HAP-1 (cell line): ENCODE measurements at regions not wholly inside any gene's neighbourhood (a gene's known extent, or its start where the extent isn't known, plus 50 kb on each side); places are given as distances from the start of the nearest gene placed in this dataset.
A peak's percentile ranks its signal among the peaks of the same experiment; 100 is the strongest.
"Not testable (repeated sequence)": the region's sequence is repeated elsewhere in the genome, so short reads cannot be mapped to it uniquely, and the experiment has no call there.

Source experiments
- DNase-seq, 2 experiments: peaks; one replicate each; pipeline ENCODE4 v3.0.0-alpha.2; 2016 to 2020; ENCODE audit warnings: low spot score in 2 of 2
- H3K27me3 ChIP-seq: fragments of 250-450 bp; sonication (Bioruptor Pico); 2 replicates; pipeline ENCODE4 v1.5.1; 2020; ENCODE audit warnings: low read depth, mild to moderate bottlenecking, moderate library complexity
- H3K36me3 ChIP-seq: fragments of 250-450 bp; sonication (Bioruptor Pico); replicated peaks from 2 replicates; pipeline ENCODE4 v1.5.1; 2020; ENCODE audit warnings: mild to moderate bottlenecking
- H3K4me1 ChIP-seq: fragments of 250-450 bp; sonication (Bioruptor Pico); 2 replicates; pipeline ENCODE4 v1.5.1; 2020; ENCODE audit warnings: mild to moderate bottlenecking
- H3K4me3 ChIP-seq: fragments of 250-450 bp; sonication (Bioruptor Pico); 2 replicates; pipeline ENCODE4 v1.5.1; 2020; ENCODE audit warnings: mild to moderate bottlenecking, moderate library complexity
- H3K9me3 ChIP-seq: fragments of 250-450 bp; sonication (Bioruptor Pico); 2 replicates; pipeline ENCODE4 v1.5.1; 2020; ENCODE audit warnings: mild to moderate bottlenecking, moderate library complexity
- in situ Hi-C: fragments of 300-500 bp; cut with MboI; formaldehyde crosslinking; loops from 3 replicates; pipeline ENCODE4 v1.14.3; 2020; ENCODE audit warnings: low sequenced_read_pairs, inconsistent platforms, mixed read lengths

DNA sequence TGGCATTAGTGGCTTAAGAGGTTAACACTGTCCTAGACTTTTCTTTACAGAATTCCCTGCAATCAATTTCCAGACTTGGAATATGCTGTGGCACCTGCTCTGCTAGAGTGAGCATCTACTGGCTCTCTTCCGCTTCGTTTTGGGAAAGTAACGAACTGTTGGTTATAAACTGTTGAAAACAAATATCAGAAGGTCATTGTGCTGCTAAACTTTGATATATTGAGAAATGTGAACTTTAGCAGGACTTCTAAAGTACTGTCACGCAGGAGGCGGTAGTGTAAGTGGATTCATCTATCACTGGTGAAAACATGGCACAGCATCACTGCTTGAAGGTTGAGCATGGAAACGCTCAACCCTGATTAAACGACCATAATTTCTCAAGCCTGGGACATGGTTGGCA is 348.9 kb downstream of the FLRT2 start:
- Histone ChIP-seq H3K9me3 (no peaks in the 10 kb centered on the region), H3K4me3 (no peak overlapping the region), H3K27me3 (no peaks in the 10 kb centered on the region), H3K36me3 (no peaks in the 10 kb centered on the region), H3K4me1 (peaks cover 8% of the 10 kb centered on the region)
- DNase-seq: no peak
- in situ Hi-C loops: no loop called here

DNA sequence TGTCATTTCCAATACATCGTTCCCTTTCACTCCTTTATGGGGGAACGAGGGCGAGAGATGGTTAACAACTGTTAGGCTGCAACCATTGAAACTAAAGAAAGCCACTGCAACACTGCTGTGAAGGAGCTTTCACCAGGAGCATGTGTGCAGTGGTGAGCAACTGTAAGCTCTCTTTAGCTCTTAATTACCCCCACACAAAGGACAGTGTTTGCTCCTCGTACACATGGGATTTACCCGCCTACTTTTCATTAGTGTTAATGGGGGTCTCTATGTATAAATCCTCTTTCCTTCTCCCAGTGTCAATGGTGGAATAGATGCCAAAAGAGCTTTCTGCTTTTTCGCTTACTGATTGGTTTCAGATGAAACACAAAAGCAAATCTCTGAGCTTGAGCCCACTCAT is 343.1 kb downstream of the FLRT2 start:
- H3K9me3 ChIP-seq: no peaks in the 10 kb centered on the region
- H3K4me3 ChIP-seq: no peak overlapping the region
- H3K4me1 ChIP-seq: peaks cover 8% of the 10 kb centered on the region
- in situ Hi-C loops: no loop called here
- peak; percentile 10 to 15 for DNase-seq
- no peaks in the 10 kb centered on the region for H3K36me3 ChIP-seq
- H3K27me3 ChIP-seq: no peaks in the 10 kb centered on the region

DNA sequence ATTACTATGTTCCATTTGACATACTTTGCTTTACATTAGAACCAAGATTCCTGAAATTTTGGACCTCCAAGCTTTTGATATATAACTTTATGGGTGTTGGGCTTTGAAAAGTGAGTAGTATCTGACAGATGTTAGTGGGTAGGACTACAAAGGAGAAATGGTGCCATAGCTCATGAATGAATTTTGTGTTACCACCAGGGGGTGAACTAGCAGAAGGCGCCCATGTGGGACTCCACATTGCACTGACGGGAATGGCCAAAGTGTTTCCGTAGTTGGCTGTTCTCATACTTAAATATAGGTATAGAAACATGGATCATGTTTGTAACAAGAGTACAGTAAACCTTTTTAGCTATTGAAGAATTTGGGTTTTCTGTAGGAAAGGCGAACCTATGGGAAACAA is 337.5 kb downstream of the FLRT2 start:
- in situ Hi-C loops: no loop called here
- peak in 1 of 2 experiments; percentile 23 for DNase-seq
- Histone ChIP-seq H3K9me3 (no peaks in the 10 kb centered on the region), H3K36me3 (no peaks in the 10 kb centered on the region), H3K27me3 (no peaks in the 10 kb centered on the region), H3K4me3 (no peak overlapping the region), H3K4me1 (no peaks in the 10 kb centered on the region)

- H3K4me3 ChIP-seq: no peak overlapping the region
- no peak for DNase-seq
- H3K4me1 ChIP-seq: no peaks in the 10 kb centered on the region
- no peaks in the 10 kb centered on the region for H3K9me3 ChIP-seq
- H3K36me3 ChIP-seq: no peaks in the 10 kb centered on the region
- no peaks in the 10 kb centered on the region for H3K27me3 ChIP-seq
- in situ Hi-C loops: no loop called here
Measured at GRCh38 chr14:85865701-85866100, 335.8 kb downstream of the FLRT2 start.

DNA sequence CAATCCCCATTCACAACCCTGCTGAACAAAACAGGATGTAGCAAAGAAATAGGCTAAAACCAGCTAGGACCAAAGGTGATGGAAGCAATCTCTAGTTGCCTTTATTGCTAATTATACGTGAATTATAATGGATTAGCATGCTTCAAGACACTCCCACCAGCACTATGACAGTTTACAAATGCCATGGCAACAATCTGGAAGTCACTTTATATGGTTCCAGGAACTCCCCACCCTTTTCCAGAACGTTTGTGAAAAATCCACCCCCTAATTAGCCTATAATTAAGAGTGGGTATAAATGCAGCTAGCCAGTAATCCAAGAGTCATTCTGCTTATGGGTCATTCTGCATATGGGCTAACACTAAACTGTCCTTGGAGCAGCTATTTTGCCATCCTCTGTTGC is 328.7 kb downstream of the FLRT2 start:
- in situ Hi-C loops: no loop called here
- H3K9me3 ChIP-seq: no peaks in the 10 kb centered on the region
- DNase-seq: no peak
- H3K4me1 ChIP-seq: no peaks in the 10 kb centered on the region
- no peaks in the 10 kb centered on the region for H3K27me3 ChIP-seq
- no peak overlapping the region for H3K4me3 ChIP-seq
- no peaks in the 10 kb centered on the region for H3K36me3 ChIP-seq

GRCh38 chr14:85856430-85856829 is 326.5 kb downstream of the FLRT2 start:
- H3K4me3 ChIP-seq: no peak overlapping the region
- in situ Hi-C loops: no loop called here
- H3K36me3 ChIP-seq: no peaks in the 10 kb centered on the region
- H3K4me1 ChIP-seq: no peaks in the 10 kb centered on the region
- no peaks in the 10 kb centered on the region for H3K27me3 ChIP-seq
- no peaks in the 10 kb centered on the region for H3K9me3 ChIP-seq
- DNase-seq: peak in 1 of 2 experiments; percentile 20

- Histone ChIP-seq H3K9me3 (no peaks in the 10 kb centered on the region), H3K4me1 (no peaks in the 10 kb centered on the region), H3K27me3 (no peaks in the 10 kb centered on the region), H3K4me3 (no peak overlapping the region), H3K36me3 (no peaks in the 10 kb centered on the region)
- in situ Hi-C loops: no loop called here
- no peak for DNase-seq
Measured at GRCh38 chr14:85853996-85854526, 324.1 kb downstream of the FLRT2 start.

GRCh38 chr14:85852906-85853305 is 323.0 kb downstream of the FLRT2 start:
- no peaks in the 10 kb centered on the region for H3K4me1 ChIP-seq
- in situ Hi-C loops: no loop called here
- H3K9me3 ChIP-seq: no peaks in the 10 kb centered on the region
- DNase-seq: no peak
- no peaks in the 10 kb centered on the region for H3K36me3 ChIP-seq
- H3K27me3 ChIP-seq: no peaks in the 10 kb centered on the region
- no peak overlapping the region for H3K4me3 ChIP-seq

GRCh38 chr14:85852123-85852522 is 322.2 kb downstream of the FLRT2 start:
- H3K36me3 ChIP-seq, H3K4me3 ChIP-seq, DNase-seq, H3K4me1 ChIP-seq, in situ Hi-C loops, H3K27me3 ChIP-seq, H3K9me3 ChIP-seq: not testable (repeated sequence)

- H3K36me3 ChIP-seq, H3K4me3 ChIP-seq, H3K27me3 ChIP-seq, H3K9me3 ChIP-seq, in situ Hi-C loops, DNase-seq, H3K4me1 ChIP-seq: not testable (repeated sequence)
Measured at GRCh38 chr14:85830549-85830948, 300.6 kb downstream of the FLRT2 start.

DNA sequence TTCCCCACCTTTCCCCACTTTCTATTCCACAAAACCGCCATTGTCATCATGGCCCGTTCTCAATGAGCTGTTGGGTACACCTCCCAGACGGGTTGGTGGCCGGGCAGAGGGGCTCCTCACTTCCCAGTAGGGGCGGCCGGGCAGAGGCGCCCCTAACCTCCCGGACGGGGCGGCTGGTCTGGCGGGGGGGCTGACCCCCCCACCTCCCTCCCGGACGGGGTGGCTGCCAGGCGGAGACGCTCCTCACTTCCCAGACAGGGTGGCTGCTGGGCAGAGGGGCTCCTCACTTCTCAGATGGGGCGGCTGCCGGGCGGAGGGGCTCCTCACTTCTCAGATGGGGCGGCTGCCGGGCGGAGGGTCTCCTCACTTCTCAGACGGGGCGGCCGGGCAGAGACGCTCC is 299.7 kb downstream of the FLRT2 start:
- H3K4me3 ChIP-seq, DNase-seq, H3K9me3 ChIP-seq, H3K4me1 ChIP-seq, H3K36me3 ChIP-seq, H3K27me3 ChIP-seq, in situ Hi-C loops: not testable (repeated sequence)

- no peaks in the 10 kb centered on the region for H3K4me1 ChIP-seq
- no peaks in the 10 kb centered on the region; the same call in 1 of the 2 replicates for H3K27me3 ChIP-seq
- no peaks in the 10 kb centered on the region for H3K36me3 ChIP-seq
- peak; percentile 9 to 13 for DNase-seq
- H3K9me3 ChIP-seq: no peaks in the 10 kb centered on the region
- no peak overlapping the region for H3K4me3 ChIP-seq
- in situ Hi-C loops: no loop called here
Measured at GRCh38 chr14:85824526-85824925, 294.6 kb downstream of the FLRT2 start.

DNA sequence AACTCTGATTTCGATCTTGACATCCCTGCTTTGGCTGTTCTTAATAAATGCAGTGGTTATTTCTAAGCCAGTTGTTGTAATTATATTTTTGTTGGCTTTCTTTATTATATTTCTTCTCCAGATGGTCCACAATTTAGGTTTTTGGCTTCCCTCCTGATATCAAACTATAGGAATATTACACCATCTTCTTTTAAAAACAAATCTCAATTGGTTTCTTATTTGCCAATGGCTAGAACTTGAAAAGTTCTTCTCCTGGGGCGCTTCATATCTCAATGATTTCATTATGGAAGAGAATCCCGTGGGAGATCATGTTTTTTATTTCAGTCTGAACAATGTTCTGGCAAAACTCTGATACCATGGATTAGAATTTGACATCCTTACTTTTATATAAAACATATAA is 292.3 kb downstream of the FLRT2 start:
- H3K4me1 ChIP-seq: no peaks in the 10 kb centered on the region
- no peak for DNase-seq
- no peaks in the 10 kb centered on the region; the same call in 1 of the 2 replicates for H3K27me3 ChIP-seq
- no peaks in the 10 kb centered on the region for H3K36me3 ChIP-seq
- no peaks in the 10 kb centered on the region for H3K9me3 ChIP-seq
- H3K4me3 ChIP-seq: no peak overlapping the region
- in situ Hi-C loops: no loop called here

DNA sequence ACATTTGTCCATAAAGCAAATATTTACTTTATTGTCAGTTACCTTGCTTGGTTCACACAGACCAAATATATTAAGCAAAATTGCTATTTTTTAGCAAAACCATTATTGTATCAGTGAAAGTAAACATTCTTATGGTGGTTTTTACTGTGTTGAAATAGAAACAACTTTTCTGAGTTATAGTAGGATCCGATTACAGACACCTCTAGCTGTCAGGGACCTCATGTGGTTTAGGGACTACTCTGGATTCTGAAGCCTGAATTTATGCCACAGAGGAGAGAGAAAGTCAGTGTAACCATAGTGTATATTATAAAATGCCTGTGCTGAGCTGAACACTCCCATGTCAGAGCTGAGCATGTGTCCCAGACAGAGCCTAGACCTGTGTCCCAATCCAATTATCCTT is 287.5 kb downstream of the FLRT2 start:
- no peaks in the 10 kb centered on the region for H3K9me3 ChIP-seq
- H3K4me3 ChIP-seq: no peak overlapping the region
- no peaks in the 10 kb centered on the region for H3K36me3 ChIP-seq
- DNase-seq: no peak
- H3K4me1 ChIP-seq: no peaks in the 10 kb centered on the region
- H3K27me3 ChIP-seq: no peaks in the 10 kb centered on the region
- in situ Hi-C loops: no loop called here

DNA sequence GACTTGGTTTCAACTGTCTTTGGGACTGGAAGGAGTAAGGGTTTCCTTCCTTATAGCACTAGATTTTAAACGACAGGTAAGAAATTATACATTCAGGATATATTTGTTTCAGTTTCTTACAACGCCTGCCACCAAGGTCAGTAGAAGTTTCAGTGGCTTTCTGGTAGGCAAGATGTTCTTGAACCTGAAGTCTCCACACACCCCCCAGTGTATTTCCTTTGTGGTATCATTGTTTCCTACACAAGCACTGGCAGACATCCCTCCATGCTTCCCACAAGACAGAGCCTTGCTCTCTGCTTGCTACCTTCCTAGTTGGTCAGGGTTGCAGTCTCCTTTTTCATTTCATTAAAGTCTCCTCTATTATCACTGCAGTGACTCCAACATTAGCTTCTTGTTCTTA is 283.1 kb downstream of the FLRT2 start:
- in situ Hi-C loops: no loop called here

More for the DNA sequence above, 283.1 kb downstream of the FLRT2 start:
- Histone ChIP-seq H3K4me3 (no peak overlapping the region), H3K4me1 (no peaks in the 10 kb centered on the region), H3K27me3 (no peaks in the 10 kb centered on the region), H3K9me3 (no peaks in the 10 kb centered on the region), H3K36me3 (no peaks in the 10 kb centered on the region)
- no peak for DNase-seq
